NCI-H146 (cell line): ENCODE measurements at regions not wholly inside any gene's neighbourhood (a gene's known extent, or its start where the extent isn't known, plus 50 kb on each side); places are given as distances from the start of the nearest gene placed in this dataset.

Experiments used
- DNase-seq: peaks from one replicate; lab custom pipeline; 2025; lab: John Stamatoyannopoulos, UW

- peak; percentile 69 for DNase-seq
Observed at GRCh38 chr5:2334719-2335118, 416.8 kb downstream of the IRX2 start.

- peak; percentile 10 for DNase-seq
Observed at GRCh38 chr5:2333291-2333690, 418.2 kb downstream of the IRX2 start.

GRCh38 chr5:2332521-2332920, 419.0 kb downstream of the IRX2 start:
- no peak for DNase-seq

GRCh38 chr5:2330325-2331130, 420.9 kb downstream of the IRX2 start:
- no peak for DNase-seq

- DNase-seq = no peak
Observed at GRCh38 chr5:2329741-2330140, 421.7 kb downstream of the IRX2 start.

GRCh38 chr5:2326601-2327000, 424.9 kb downstream of the IRX2 start:
- DNase-seq = no peak

GRCh38 chr5:2324788-2325187, 426.7 kb downstream of the IRX2 start:
- no peak for DNase-seq

GRCh38 chr5:2320611-2321010, 430.9 kb downstream of the IRX2 start:
- DNase-seq = no peak

- no peak for DNase-seq
Observed at GRCh38 chr5:2317540-2317939, 433.9 kb downstream of the IRX2 start.

GRCh38 chr5:2311851-2312250, 429.1 kb upstream of the IRX4 start:
- DNase-seq = no peak

GRCh38 chr5:2310946-2311345, 428.2 kb upstream of the IRX4 start:
- DNase-seq = no peak

GRCh38 chr5:2307631-2308030, 424.9 kb upstream of the IRX4 start:
- no peak for DNase-seq

- DNase-seq = no peak
Observed at GRCh38 chr5:2306711-2307110, 424.0 kb upstream of the IRX4 start.

- DNase-seq = no peak
Observed at GRCh38 chr5:2303431-2304100, 420.8 kb upstream of the IRX4 start.

- DNase-seq = no peak
Observed at GRCh38 chr5:2302169-2302568, 419.4 kb upstream of the IRX4 start.

GRCh38 chr5:2300861-2301574, 418.3 kb upstream of the IRX4 start:
- no peak for DNase-seq

GRCh38 chr5:2300421-2300820, 417.7 kb upstream of the IRX4 start:
- no peak for DNase-seq

- DNase-seq = no peak
Observed at GRCh38 chr5:2299388-2300220, 416.9 kb upstream of the IRX4 start.

GRCh38 chr5:2298781-2299180, 416.1 kb upstream of the IRX4 start:
- no peak for DNase-seq

GRCh38 chr5:2297991-2298390, 415.3 kb upstream of the IRX4 start:
- DNase-seq = no peak

GRCh38 chr5:2295476-2295875, 412.8 kb upstream of the IRX4 start:
- no peak for DNase-seq

GRCh38 chr5:2293906-2294305, 411.2 kb upstream of the IRX4 start:
- no peak for DNase-seq
